ENCODE measurements at regions not wholly inside any gene's neighbourhood (a gene's known extent, or its start where the extent isn't known, plus 50 kb on each side); places are given as distances from the start of the nearest gene placed in this dataset.
A peak's percentile ranks its signal among the peaks of the same experiment; 100 is the strongest.

- in situ Hi-C loops (cut with HindIII; ENCODE audit: low sequenced_read_pairs) = no loop called here
- no peak overlapping the region for H3K4me3 ChIP-seq (ENCODE audit: low read depth, low read length)
- no peak for TF ChIP-seq CTCF (IDR thresholded peaks at IDR 0.05; ENCODE audit: low read depth, low read length)
- DNase-seq (ENCODE audit: low read depth, low spot score) = no peak
Observed at GRCh38 chr14:34235643-34236300, 226.3 kb downstream of the SPTSSA start.

DNA sequence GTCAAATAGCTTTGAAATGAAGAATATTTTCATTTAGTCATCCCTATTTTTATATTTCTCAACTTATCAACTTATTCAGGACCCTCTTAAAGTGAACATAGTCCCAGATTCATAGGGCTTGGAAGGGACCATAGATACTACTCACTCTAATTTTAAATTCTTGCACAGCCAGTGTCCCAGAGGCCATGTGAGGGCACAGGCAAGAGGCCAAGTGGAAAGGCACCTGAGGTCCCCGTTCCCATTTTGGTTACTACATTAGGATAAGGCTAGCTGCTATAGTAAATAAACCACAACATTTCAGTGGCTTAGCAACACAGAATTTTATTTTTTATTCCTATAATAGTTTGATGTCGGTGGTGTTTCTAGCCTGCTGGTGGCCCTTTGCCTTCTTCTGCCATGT lies 227.8 kb downstream of the SPTSSA start:
- no peak for DNase-seq (ENCODE audit: low read depth, low spot score)
- no peak for TF ChIP-seq CTCF (IDR thresholded peaks at IDR 0.05; ENCODE audit: low read depth, low read length)
- no peak overlapping the region for H3K4me3 ChIP-seq (ENCODE audit: low read depth, low read length)
- in situ Hi-C loops (cut with HindIII; ENCODE audit: low sequenced_read_pairs) = no loop called here

GRCh38 chr14:34233619-34234018 lies 228.4 kb downstream of the SPTSSA start:
- no peak overlapping the region for H3K4me3 ChIP-seq (ENCODE audit: low read depth, low read length)
- DNase-seq (ENCODE audit: low read depth, low spot score) = no peak
- in situ Hi-C loops (cut with HindIII; ENCODE audit: low sequenced_read_pairs) = no loop called here
- TF ChIP-seq CTCF (IDR thresholded peaks at IDR 0.05; ENCODE audit: low read depth, low read length) = no peak

DNA sequence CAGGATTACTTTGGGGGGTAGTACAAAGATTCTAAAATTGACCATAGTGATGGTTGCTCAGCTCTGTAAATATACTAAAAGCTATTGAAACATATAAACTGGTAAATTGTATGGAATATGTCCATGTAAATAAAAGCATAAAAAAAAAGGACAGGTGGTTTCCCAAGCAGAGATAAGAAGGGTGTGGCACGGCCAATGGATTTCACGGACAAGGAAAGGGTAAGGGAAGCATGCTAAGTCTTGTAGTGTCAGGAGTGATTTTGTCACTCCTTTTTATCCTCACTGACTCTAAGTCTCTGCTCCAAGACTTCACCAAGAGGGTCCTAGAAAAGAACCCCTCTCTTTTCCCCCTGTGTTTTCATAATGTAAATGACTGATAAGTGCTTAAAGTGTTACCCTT lies 229.2 kb downstream of the SPTSSA start:
- no peak for TF ChIP-seq CTCF (IDR thresholded peaks at IDR 0.05; ENCODE audit: low read depth, low read length)
- in situ Hi-C loops (cut with HindIII; ENCODE audit: low sequenced_read_pairs) = no loop called here
- H3K4me3 ChIP-seq (ENCODE audit: low read depth, low read length) = no peak overlapping the region
- no peak for DNase-seq (ENCODE audit: low read depth, low spot score)

DNA sequence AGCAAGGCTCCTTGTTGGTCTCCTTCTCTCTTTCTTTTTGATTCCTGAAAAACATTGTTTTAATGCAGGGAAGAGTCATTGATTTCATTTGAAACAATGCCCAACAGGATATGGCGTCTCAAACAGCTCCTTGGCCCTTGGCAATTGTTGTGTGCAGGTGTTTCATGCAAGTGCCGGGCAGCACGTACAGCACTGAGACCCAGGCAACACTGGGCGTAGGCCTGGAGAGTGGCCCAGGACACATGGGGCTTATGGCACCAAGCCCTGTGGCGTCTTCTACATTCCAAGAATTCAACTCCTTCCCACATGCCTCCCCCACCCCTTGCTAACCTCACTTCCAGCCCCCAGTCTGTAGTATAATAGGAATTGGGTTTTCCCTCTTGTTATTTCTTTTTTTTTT lies 230.4 kb downstream of the SPTSSA start:
- in situ Hi-C loops (cut with HindIII; ENCODE audit: low sequenced_read_pairs) = no loop called here
- no peak for TF ChIP-seq CTCF (IDR thresholded peaks at IDR 0.05; ENCODE audit: low read depth, low read length)
- DNase-seq (ENCODE audit: low read depth, low spot score) = peak; percentile 15
- H3K4me3 ChIP-seq (ENCODE audit: low read depth, low read length) = no peak overlapping the region

- DNase-seq (ENCODE audit: low read depth, low spot score) = no peak
- in situ Hi-C loops (cut with HindIII; ENCODE audit: low sequenced_read_pairs) = no loop called here
- TF ChIP-seq CTCF (IDR thresholded peaks at IDR 0.05; ENCODE audit: low read depth, low read length) = no peak
- H3K4me3 ChIP-seq (ENCODE audit: low read depth, low read length) = no peak overlapping the region
Observed at GRCh38 chr14:34229140-34229539, 232.9 kb downstream of the SPTSSA start.

- no peak overlapping the region for H3K4me3 ChIP-seq (ENCODE audit: low read depth, low read length)
- no peak for DNase-seq (ENCODE audit: low read depth, low spot score)
- in situ Hi-C loops (cut with HindIII; ENCODE audit: low sequenced_read_pairs) = no loop called here
- TF ChIP-seq CTCF (IDR thresholded peaks at IDR 0.05; ENCODE audit: low read depth, low read length) = no peak
Observed at GRCh38 chr14:34228650-34228976, 233.4 kb downstream of the SPTSSA start.
